ENCODE measurements at regions not wholly inside any gene's neighbourhood (a gene's known extent, or its start where the extent isn't known, plus 50 kb on each side); places are given as distances from the start of the nearest gene placed in this dataset.

- TF ChIP-seq CTCF (IDR thresholded peaks at IDR 0.05; ENCODE audit: poor library complexity) (no peak), EZH2 (IDR thresholded peaks at IDR 0.05; ENCODE audit: borderline replicate concordance) (no peak), EZH2phosphoT487 (IDR thresholded peaks at IDR 0.05; ENCODE audit: low read depth, severe bottlenecking, unreplicated experiment) (no peak)
These were observed 190.2 kb upstream of the ADAMTS5 start for GRCh38 chr21:27157097-27157496.
